Endothelial cell of umbilical vein (primary cell): ENCODE measurements at regions not wholly inside any gene's neighbourhood (a gene's known extent, or its start where the extent isn't known, plus 50 kb on each side); places are given as distances from the start of the nearest gene placed in this dataset.

ENCODE experiments used
- BruUV-seq: library from RNA; stranded (reverse); fragments of 400-500 nt; replicated peaks from 2 replicates; lab custom pipeline; 2021; lab: Mats Ljungman, UMichigan
- CTCF ChIA-PET: fragments of 300-600, 350-600 bp; sonication (Branson Sonifier 250); formaldehyde crosslinking; loops from one replicate; lab custom pipeline; 2021; ENCODE audit warnings: antibody characterized with exemption, inconsistent platforms; lab: Charles Lee
- POLR2A ChIA-PET: fragments of 300-600, 350-600 bp; sonication (Branson Sonifier 250); formaldehyde crosslinking; loops from one replicate; lab custom pipeline; 2021; ENCODE audit warnings: antibody characterized with exemption, inconsistent platforms; lab: Charles Lee
- DNase-seq: peaks from one replicate; pipeline ENCODE4 v3.0.0-alpha.2; 2011; ENCODE audit warnings: low read depth, low spot score
- FAIRE-seq: peaks from 2 replicates; lab custom pipeline; 2011; peaks lifted over from hg19 to GRCh38; lab: Jason Lieb, UNC
- H2AFZ ChIP-seq: 2 replicates; pipeline ENCODE4 v1.6.0; 2012; ENCODE audit warnings: low read depth, low read length, control low read depth, inconsistent platforms
- H3K27ac ChIP-seq: 2 replicates; pipeline ENCODE4 v1.5.1; 2011; ENCODE audit warnings: low read depth, mild to moderate bottlenecking, control low read depth, low read length, moderate library complexity; ENCODE audit not compliant: insufficient read depth
- H3K27me3 ChIP-seq, 2 experiments: 2 replicates each; pipeline versions ENCODE4 v1.6.0 to v1.6.1; 2011; ENCODE audit warnings: low read length in 2 of 2, mixed read lengths in 1 of 2; ENCODE audit not compliant: control insufficient read depth in 2 of 2, insufficient read depth in 2 of 2
- H3K36me3 ChIP-seq, 2 experiments: 2 replicates in 1 of 2; 3 replicates in 1 of 2; pipeline ENCODE4 v1.5.1; 2011; ENCODE audit warnings: low read length in 2 of 2, mild to moderate bottlenecking in 1 of 2, moderate library complexity in 1 of 2; ENCODE audit not compliant: control insufficient read depth in 2 of 2, insufficient read depth in 2 of 2; ENCODE audit errors: extremely low read depth in 1 of 2
- H3K4me1 ChIP-seq: 3 replicates; pipeline ENCODE4 v1.5.1; 2011; ENCODE audit warnings: mild to moderate bottlenecking, low read length; ENCODE audit not compliant: control insufficient read depth, insufficient read depth; ENCODE audit errors: extremely low read depth
- H3K4me2 ChIP-seq: 2 replicates; pipeline ENCODE4 v1.6.1; 2011; ENCODE audit warnings: low read length, control low read depth, mixed read lengths; ENCODE audit not compliant: insufficient read depth
- H3K4me3 ChIP-seq, 3 experiments: fragments of 200-600 bp in 1 of 3; sonication (generic), shearing (Covaris generic) in 1 of 3; replicated peaks in 1 of 3; 2 replicates each; pipeline ENCODE4 v1.5.1; 2011 to 2016; ENCODE audit warnings: control low read depth in 3 of 3, low read length in 3 of 3, mild to moderate bottlenecking in 2 of 3, inconsistent platforms in 1 of 3, low read depth in 1 of 3, moderate library complexity in 1 of 3; ENCODE audit not compliant: insufficient read depth in 1 of 3
- H3K79me2 ChIP-seq: 2 replicates; pipeline ENCODE4 v1.6.0; 2012; ENCODE audit warnings: low read length, inconsistent platforms; ENCODE audit not compliant: control insufficient read depth, insufficient read depth
- H3K9ac ChIP-seq: replicated peaks from 2 replicates; pipeline ENCODE3; 2011; ENCODE audit warnings: low read length, control low read depth; ENCODE audit not compliant: insufficient read depth; ENCODE audit errors: extremely low read depth
- H3K9me1 ChIP-seq: replicated peaks from 3 replicates; pipeline ENCODE4 v1.6.0; 2011; ENCODE audit warnings: mild to moderate bottlenecking, low read length; ENCODE audit not compliant: control insufficient read depth, insufficient read depth; ENCODE audit errors: extremely low read depth
- H3K9me3 ChIP-seq: replicated peaks from 2 replicates; pipeline ENCODE4 v1.5.1; 2012; ENCODE audit warnings: low read length, inconsistent platforms; ENCODE audit not compliant: control insufficient read depth, insufficient read depth
- H4K20me1 ChIP-seq: replicated peaks from 2 replicates; pipeline ENCODE3; 2011; ENCODE audit warnings: mild to moderate bottlenecking, low read length; ENCODE audit not compliant: control insufficient read depth, insufficient read depth; ENCODE audit errors: extremely low read depth
- EZH2 ChIP-seq: IDR thresholded peaks from 2 replicates; pipeline ENCODE4 v1.6.1; 2012; ENCODE audit warnings: borderline replicate concordance, low read depth, mild to moderate bottlenecking, moderate library complexity, low read length, inconsistent platforms; ENCODE audit not compliant: severe bottlenecking
- FOS ChIP-seq: IDR thresholded peaks from 2 replicates; pipeline ENCODE4 v1.6.1; 2011; ENCODE audit warnings: mild to moderate bottlenecking, low read length, moderate library complexity, borderline replicate concordance; ENCODE audit not compliant: insufficient read depth
- GATA2 ChIP-seq: IDR thresholded peaks from 2 replicates; pipeline ENCODE4 v1.7.0; 2011; ENCODE audit warnings: low read depth, mild to moderate bottlenecking, moderate library complexity, mixed read lengths, low read length; ENCODE audit not compliant: insufficient read length, insufficient read depth
- JUN ChIP-seq: IDR thresholded peaks from 2 replicates; pipeline ENCODE4 v1.6.1; 2011; ENCODE audit warnings: borderline replicate concordance, low read depth; ENCODE audit not compliant: insufficient read length, insufficient read depth
- MYC ChIP-seq: IDR thresholded peaks from one replicate; pipeline ENCODE4 v1.6.1; 2011; ENCODE audit warnings: mild to moderate bottlenecking, low read depth, low read length
- POLR2A ChIP-seq: IDR thresholded peaks from 2 replicates; pipeline ENCODE4 v1.6.1; 2012; ENCODE audit warnings: low read depth, mild to moderate bottlenecking, control low read depth, low read length
- POLR2AphosphoS5 ChIP-seq: IDR thresholded peaks from 2 replicates; pipeline ENCODE4 v1.6.1; 2012; ENCODE audit warnings: low read depth, mild to moderate bottlenecking, control low read depth, low read length, moderate library complexity; ENCODE audit not compliant: insufficient read depth
- dilution Hi-C: fragments of 300-500 bp; cut with MboI; formaldehyde crosslinking; loops from one replicate; pipeline ENCODE4 v1.15.0; 2019; ENCODE audit warnings: low sequenced_read_pairs; ENCODE audit not compliant: extremely low pct_ligation_motif_present
- intact Hi-C: fragments of 100-400 bp; cut with micrococcal nuclease; formaldehyde crosslinking; loops from one replicate; pipeline ENCODE4 v1.10.0; 2022
- TF ChIP-seq, protein P1 (sequence below): IDR thresholded peaks from 2 replicates; pipeline ENCODE4 v1.6.1; 2011; ENCODE audit not compliant: insufficient read depth, insufficient read length
- TF ChIP-seq, protein P2 (sequence below), 2 donors: IDR thresholded peaks; 1 replicate in 1 of 2; 2 replicates in 1 of 2; pipeline ENCODE4 v1.5.1; 2011; ENCODE audit warnings: low read length in 2 of 2, mild to moderate bottlenecking in 2 of 2, moderate library complexity in 2 of 2, control low read depth in 1 of 2, inconsistent platforms in 1 of 2, low read depth in 1 of 2; ENCODE audit not compliant: insufficient read depth in 1 of 2; ENCODE audit errors: extremely low read depth in 1 of 2

- intact Hi-C loops (no loop called here), dilution Hi-C loops (no loop called here)
- no peaks in the 10 kb centered on the region for H3K79me2 ChIP-seq
- H3K27me3 ChIP-seq = no peaks in the 10 kb centered on the region
- no peak overlapping the region for H3K4me2 ChIP-seq
- ChIA-PET POLR2A (no interaction called here), CTCF (no interaction called here)
- no peak overlapping the region for H3K4me3 ChIP-seq
- no peak overlapping the region for H3K9ac ChIP-seq
- H3K36me3 ChIP-seq = no peaks in the 10 kb centered on the region
- H3K27ac ChIP-seq = no peak overlapping the region
- DNase-seq = no peak
- no peaks in the 10 kb centered on the region for H3K9me3 ChIP-seq
- no peak overlapping the region for H2AFZ ChIP-seq
- FAIRE-seq = no peak
- no peaks in the 10 kb centered on the region for H4K20me1 ChIP-seq
- no peaks in the 10 kb centered on the region for H3K9me1 ChIP-seq
- TF ChIP-seq POLR2A (no peak), MYC (no peak), GATA2 (no peak), JUN (no peak), POLR2AphosphoS5 (no peak), FOS (no peak), EZH2 (no peak)
- TF ChIP-seq, protein P1, sequence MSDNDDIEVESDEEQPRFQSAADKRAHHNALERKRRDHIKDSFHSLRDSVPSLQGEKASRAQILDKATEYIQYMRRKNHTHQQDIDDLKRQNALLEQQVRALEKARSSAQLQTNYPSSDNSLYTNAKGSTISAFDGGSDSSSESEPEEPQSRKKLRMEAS = no peak
- TF ChIP-seq, protein P2, sequence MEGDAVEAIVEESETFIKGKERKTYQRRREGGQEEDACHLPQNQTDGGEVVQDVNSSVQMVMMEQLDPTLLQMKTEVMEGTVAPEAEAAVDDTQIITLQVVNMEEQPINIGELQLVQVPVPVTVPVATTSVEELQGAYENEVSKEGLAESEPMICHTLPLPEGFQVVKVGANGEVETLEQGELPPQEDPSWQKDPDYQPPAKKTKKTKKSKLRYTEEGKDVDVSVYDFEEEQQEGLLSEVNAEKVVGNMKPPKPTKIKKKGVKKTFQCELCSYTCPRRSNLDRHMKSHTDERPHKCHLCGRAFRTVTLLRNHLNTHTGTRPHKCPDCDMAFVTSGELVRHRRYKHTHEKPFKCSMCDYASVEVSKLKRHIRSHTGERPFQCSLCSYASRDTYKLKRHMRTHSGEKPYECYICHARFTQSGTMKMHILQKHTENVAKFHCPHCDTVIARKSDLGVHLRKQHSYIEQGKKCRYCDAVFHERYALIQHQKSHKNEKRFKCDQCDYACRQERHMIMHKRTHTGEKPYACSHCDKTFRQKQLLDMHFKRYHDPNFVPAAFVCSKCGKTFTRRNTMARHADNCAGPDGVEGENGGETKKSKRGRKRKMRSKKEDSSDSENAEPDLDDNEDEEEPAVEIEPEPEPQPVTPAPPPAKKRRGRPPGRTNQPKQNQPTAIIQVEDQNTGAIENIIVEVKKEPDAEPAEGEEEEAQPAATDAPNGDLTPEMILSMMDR (IDR thresholded peaks at IDR 0.05; ENCODE audit: extremely low read depth in 1 of 2, insufficient read depth in 1 of 2, low read depth in 1 of 2, low read length in 2 of 2) = no peak
- H3K4me1 ChIP-seq = no peaks in the 10 kb centered on the region
- no TSS peak for BruUV-seq
Measured at GRCh38 chr13:60887711-60888110, 490.7 kb downstream of the TDRD3 start.
